HepG2 (cell line): ENCODE measurements at regions not wholly inside any gene's neighbourhood (a gene's known extent, or its start where the extent isn't known, plus 50 kb on each side); places are given as distances from the start of the nearest gene placed in this dataset.

ENCODE experiments used
- ATAC-seq: fragments of 200-7000 bp; cut with Tn5 transposase; 3 replicates; pipeline ENCODE4 v1.9.1; 2020; ENCODE audit warnings: mild to moderate bottlenecking, moderate library complexity
- BruUV-seq: library from RNA; stranded (reverse); fragments of 400-500 nt; replicated peaks from 2 replicates; lab custom pipeline; 2021; lab: Mats Ljungman, UMichigan
- CTCF ChIA-PET: fragments of 300-600 bp; formaldehyde crosslinking; extraction: SDS; loops from one replicate; lab custom pipeline; 2021; ENCODE audit warnings: low total read pairs, inconsistent platforms, low intra/inter-chr PET ratio; lab: Yijun Ruan, JAX
- POLR2A ChIA-PET: fragments of 350-600 bp; sonication (Branson Sonifier 250); formaldehyde crosslinking; loops from one replicate; lab custom pipeline; 2020; ENCODE audit warnings: antibody characterized with exemption, inconsistent platforms; lab: Yijun Ruan, JAX
- DNase-seq: peaks from one replicate; pipeline ENCODE4 v3.0.0-alpha.2; 2015; ENCODE audit warnings: low spot score
- FAIRE-seq: peaks from 3 replicates; lab custom pipeline; 2011; peaks lifted over from hg19 to GRCh38; lab: Jason Lieb, UNC
- H2AFZ ChIP-seq: one replicate; pipeline ENCODE4 v1.6.1; 2011; ENCODE audit warnings: low read length, inconsistent platforms
- H3K27ac ChIP-seq: fragments of 300-600 bp; 3 replicates; pipeline ENCODE4 v1.8.0; 2011; ENCODE audit warnings: mixed run types, mild to moderate bottlenecking, mixed read lengths, low read length, inconsistent platforms; ENCODE audit not compliant: insufficient read depth; ENCODE audit errors: extremely low read length
- H3K27me3 ChIP-seq, 2 experiments: fragments of 200-600 bp in 1 of 2; 2 replicates in 1 of 2; 3 replicates in 1 of 2; pipeline versions ENCODE4 v1.6.0 to v1.8.0; 2011; ENCODE audit warnings: low read length in 2 of 2, mild to moderate bottlenecking in 2 of 2, moderate library complexity in 2 of 2, inconsistent platforms in 1 of 2; ENCODE audit not compliant: insufficient read depth in 2 of 2, control insufficient read depth in 1 of 2
- H3K36me3 ChIP-seq, 2 experiments: fragments of 200-600 bp in 1 of 2; replicated peaks in 1 of 2; 2 replicates in 1 of 2; 3 replicates in 1 of 2; pipeline versions ENCODE4 v1.5.1 to v1.8.0; 2011; ENCODE audit warnings: low read length in 2 of 2, inconsistent platforms in 1 of 2; ENCODE audit not compliant: insufficient read depth in 2 of 2, control insufficient read depth in 1 of 2
- H3K4me1 ChIP-seq: 2 replicates; pipeline ENCODE4 v1.5.1; 2012; ENCODE audit warnings: low read length, inconsistent platforms; ENCODE audit not compliant: insufficient read depth
- H3K4me2 ChIP-seq: 2 replicates; pipeline ENCODE4 v1.6.0; 2011; ENCODE audit warnings: low read depth, low read length, inconsistent platforms
- H3K4me3 ChIP-seq, 3 experiments: fragments of 200-600 bp in 1 of 3; sonication (generic), shearing (Covaris generic) in 1 of 3; replicated peaks in 1 of 3; 2 replicates each; pipeline ENCODE4 v1.5.1; 2011 to 2016; ENCODE audit warnings: low read length in 3 of 3, inconsistent platforms in 2 of 3, low read depth in 2 of 3, mild to moderate bottlenecking in 2 of 3, control low read depth in 1 of 3, mixed read lengths in 1 of 3; ENCODE audit not compliant: insufficient read depth in 1 of 3
- H3K79me2 ChIP-seq: one replicate; pipeline ENCODE4 v1.6.1; 2011; ENCODE audit warnings: low read length, inconsistent platforms; ENCODE audit not compliant: insufficient read depth
- H3K9ac ChIP-seq: 2 replicates; pipeline ENCODE4 v1.6.0; 2011; ENCODE audit warnings: mild to moderate bottlenecking, low read depth, low read length, inconsistent platforms; ENCODE audit not compliant: insufficient read depth
- H3K9me3 ChIP-seq: 2 replicates; pipeline ENCODE4 v1.5.1; 2012; ENCODE audit warnings: mild to moderate bottlenecking, low read length
- H4K20me1 ChIP-seq: 2 replicates; pipeline ENCODE4 v1.6.0; 2011; ENCODE audit warnings: inconsistent platforms, mild to moderate bottlenecking, low read length, moderate library complexity; ENCODE audit not compliant: insufficient read depth
- CENPT ChIP-seq: sonication (generic); formaldehyde crosslinking; IDR thresholded peaks from 2 replicates; pipeline ENCODE4 v1.8.0; 2022; ENCODE audit warnings: low read depth, mild to moderate bottlenecking, moderate library complexity, missing genetic modification reagents
- FOSL2 ChIP-seq: sonication (generic); formaldehyde crosslinking; IDR thresholded peaks from 2 replicates; pipeline ENCODE4 v1.4.0; 2020; ENCODE audit warnings: missing genetic modification reagents
- IKZF4 ChIP-seq: sonication (generic); formaldehyde crosslinking; IDR thresholded peaks from 2 replicates; pipeline ENCODE4 v1.5.1; 2020; ENCODE audit warnings: borderline replicate concordance, mild to moderate bottlenecking, low read depth, missing genetic modification reagents; ENCODE audit errors: not compliant biosample characterization
- RORA ChIP-seq: sonication (generic); formaldehyde crosslinking; IDR thresholded peaks from 2 replicates; pipeline ENCODE4 v1.5.0; 2020; ENCODE audit warnings: mild to moderate bottlenecking, missing genetic modification reagents, moderate library complexity
- STAT5B ChIP-seq: sonication (generic); formaldehyde crosslinking; IDR thresholded peaks from 2 replicates; pipeline ENCODE4 v1.4.0; 2020; ENCODE audit warnings: missing genetic modification reagents
- ZBTB42 ChIP-seq: sonication (generic); formaldehyde crosslinking; IDR thresholded peaks from 2 replicates; pipeline ENCODE4 v1.5.0; 2020; ENCODE audit warnings: mild to moderate bottlenecking, missing genetic modification reagents
- ZFP37 ChIP-seq: sonication (generic); formaldehyde crosslinking; IDR thresholded peaks from 2 replicates; pipeline ENCODE4 v1.4.0; 2020; ENCODE audit warnings: missing genetic modification reagents, borderline replicate concordance
- ZNF12 ChIP-seq: sonication (generic); formaldehyde crosslinking; IDR thresholded peaks from 2 replicates; pipeline ENCODE4 v1.5.0; 2020; ENCODE audit warnings: missing genetic modification reagents
- ZNF33A ChIP-seq: sonication (generic); formaldehyde crosslinking; IDR thresholded peaks from 2 replicates; pipeline ENCODE4 v1.5.1; 2020; ENCODE audit warnings: missing genetic modification reagents, mild to moderate bottlenecking, moderate library complexity, borderline replicate concordance
- ZNF672 ChIP-seq: sonication (generic); formaldehyde crosslinking; IDR thresholded peaks from 2 replicates; pipeline ENCODE4 v1.8.1; 2022; ENCODE audit warnings: missing genetic modification reagents
- ZNF776 ChIP-seq: sonication (generic); formaldehyde crosslinking; IDR thresholded peaks from 2 replicates; pipeline ENCODE4 v1.4.0; 2020; ENCODE audit warnings: mild to moderate bottlenecking, missing genetic modification reagents
- WGBS: methylation state at CpG from one replicate; pipeline ENCODE4 v1.1.6; 2017; ENCODE audit warnings: low lambda C conversion rate; 5-methylcytosine and 5-hydroxymethylcytosine counted together
- in situ Hi-C: cut with HindIII; loops from 2 replicates; pipeline ENCODE4 v1.10.0; 2017; ENCODE audit warnings: low pct_unique_long_range_greater_than_20kb; ENCODE audit not compliant: extremely low pct_ligation_motif_present
- intact Hi-C: fragments of 100-400 bp; cut with micrococcal nuclease; formaldehyde crosslinking; loops from one replicate; pipeline ENCODE4 v1.10.0; 2022; ENCODE audit not compliant: unreplicated experiment
- TF ChIP-seq, protein P1 (sequence below): sonication (generic); formaldehyde crosslinking; IDR thresholded peaks from 2 replicates; pipeline ENCODE4 v1.5.0; 2020; ENCODE audit warnings: mild to moderate bottlenecking, missing genetic modification reagents

DNA sequence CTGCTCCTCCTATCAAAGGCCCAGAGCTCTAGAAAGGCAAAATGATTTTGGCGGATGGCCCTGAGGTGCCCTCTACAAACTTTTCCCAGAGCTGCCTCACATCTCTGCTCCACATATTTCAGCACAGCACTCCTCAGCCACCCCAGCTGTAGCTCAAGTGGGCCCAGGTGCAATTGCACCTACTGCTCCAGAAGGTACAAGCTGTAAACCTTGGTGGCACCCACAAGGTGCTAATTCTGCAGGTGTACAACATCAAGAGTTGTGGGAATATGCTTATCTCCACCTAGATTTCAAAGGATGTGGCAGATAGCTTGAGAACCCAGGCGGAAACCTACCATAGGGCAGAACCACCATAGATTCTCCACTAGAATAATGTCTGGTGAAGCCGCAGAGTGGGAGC, 432.2 kb downstream of the TMEM232 start:
- H2AFZ ChIP-seq, result no peak overlapping the region
- intact Hi-C loops, result no loop called here
- no peak overlapping the region for H3K4me3 ChIP-seq
- in situ Hi-C loops, result no loop called here
- no peaks in the 10 kb centered on the region for H3K9me3 ChIP-seq
- H3K4me1 ChIP-seq, result no peaks in the 10 kb centered on the region
- H3K27ac ChIP-seq, result no peak overlapping the region
- H3K79me2 ChIP-seq, result no peaks in the 10 kb centered on the region
- POLR2A ChIA-PET, result no interaction called here
- no peaks in the 10 kb centered on the region for H3K27me3 ChIP-seq
- CTCF ChIA-PET, result no interaction called here
- WGBS, result 60% methylated on average over 2 of the region's 3 CpGs
- H3K4me2 ChIP-seq, result no peak overlapping the region
- no TSS peak for BruUV-seq
- ATAC-seq (no peak), DNase-seq (no peak), FAIRE-seq (no peak)
- H3K36me3 ChIP-seq, result no peaks in the 10 kb centered on the region
- TF ChIP-seq CENPT (no peak), ZNF33A (no peak), ZFP37 (no peak), IKZF4 (CRISPR knock-in tag) (no peak), STAT5B (CRISPR knock-in tag) (no peak), ZNF12 (CRISPR knock-in tag) (no peak), RORA (CRISPR knock-in tag) (no peak), ZNF776 (CRISPR knock-in tag) (no peak), ZNF672 (CRISPR knock-in tag) (no peak), ZBTB42 (CRISPR knock-in tag) (no peak), FOSL2 (no peak)
- TF ChIP-seq, protein P1, sequence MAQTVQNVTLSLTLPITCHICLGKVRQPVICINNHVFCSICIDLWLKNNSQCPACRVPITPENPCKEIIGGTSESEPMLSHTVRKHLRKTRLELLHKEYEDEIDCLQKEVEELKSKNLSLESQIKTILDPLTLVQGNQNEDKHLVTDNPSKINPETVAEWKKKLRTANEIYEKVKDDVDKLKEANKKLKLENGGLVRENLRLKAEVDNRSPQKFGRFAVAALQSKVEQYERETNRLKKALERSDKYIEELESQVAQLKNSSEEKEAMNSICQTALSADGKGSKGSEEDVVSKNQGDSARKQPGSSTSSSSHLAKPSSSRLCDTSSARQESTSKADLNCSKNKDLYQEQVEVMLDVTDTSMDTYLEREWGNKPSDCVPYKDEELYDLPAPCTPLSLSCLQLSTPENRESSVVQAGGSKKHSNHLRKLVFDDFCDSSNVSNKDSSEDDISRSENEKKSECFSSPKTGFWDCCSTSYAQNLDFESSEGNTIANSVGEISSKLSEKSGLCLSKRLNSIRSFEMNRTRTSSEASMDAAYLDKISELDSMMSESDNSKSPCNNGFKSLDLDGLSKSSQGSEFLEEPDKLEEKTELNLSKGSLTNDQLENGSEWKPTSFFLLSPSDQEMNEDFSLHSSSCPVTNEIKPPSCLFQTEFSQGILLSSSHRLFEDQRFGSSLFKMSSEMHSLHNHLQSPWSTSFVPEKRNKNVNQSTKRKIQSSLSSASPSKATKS (CRISPR knock-in tag), result no peak
- no peaks in the 10 kb centered on the region for H4K20me1 ChIP-seq
- no peak overlapping the region for H3K9ac ChIP-seq
